H1 (cell line): ENCODE measurements at regions not wholly inside any gene's neighbourhood (a gene's known extent, or its start where the extent isn't known, plus 50 kb on each side); places are given as distances from the start of the nearest gene placed in this dataset.

Experiments
- BACH1 ChIP-seq: IDR thresholded peaks from 2 replicates; pipeline ENCODE4 v1.6.1; 2012; ENCODE audit warnings: low read length, improper control_type of control experiment
- BRCA1 ChIP-seq: IDR thresholded peaks from 2 replicates; pipeline ENCODE4 v1.6.1; 2012; ENCODE audit warnings: low read depth, low read length, improper control_type of control experiment
- CTCF ChIP-seq, 3 experiments: IDR thresholded peaks; 1 replicate in 2 of 3; 2 replicates in 1 of 3; pipeline versions ENCODE4 v1.5.1 to v1.6.1; 2011; ENCODE audit warnings: low read length in 3 of 3, mild to moderate bottlenecking in 3 of 3, inconsistent platforms in 2 of 3, low read depth in 1 of 3, moderate library complexity in 1 of 3; ENCODE audit not compliant: insufficient read depth in 1 of 3; ENCODE audit errors: control extremely low read depth in 1 of 3
- E2F6 ChIP-seq: IDR thresholded peaks from 2 replicates; pipeline ENCODE4 v1.6.1; 2012; ENCODE audit warnings: inconsistent platforms
- HDAC2 ChIP-seq, 2 experiments: fragments of 300-600 bp in 1 of 2; sonication (generic) in 1 of 2; IDR thresholded peaks; 2 replicates each; pipeline ENCODE4 v1.6.1; 2011 to 2012; ENCODE audit warnings: low read depth in 2 of 2, low read length in 2 of 2, mild to moderate bottlenecking in 2 of 2, moderate library complexity in 2 of 2, borderline replicate concordance in 1 of 2, inconsistent platforms in 1 of 2
- POU5F1 ChIP-seq: IDR thresholded peaks from 2 replicates; pipeline ENCODE4 v1.6.1; 2011; ENCODE audit warnings: low read depth, mild to moderate bottlenecking, low read length, moderate library complexity
- RBBP5 ChIP-seq: IDR thresholded peaks from 2 replicates; pipeline ENCODE4 v1.7.1; 2012; ENCODE audit warnings: low read depth, mild to moderate bottlenecking, inconsistent platforms, low read length, moderate library complexity, borderline replicate concordance
- SAP30 ChIP-seq: fragments of 300-600 bp; sonication (generic); IDR thresholded peaks from 2 replicates; pipeline ENCODE4 v1.7.1; 2012; ENCODE audit warnings: low read length, moderate library complexity, mild to moderate bottlenecking, inconsistent platforms; ENCODE audit not compliant: insufficient read depth, insufficient replicate concordance

GRCh38 chr20:7180256-7181045 lies 413.0 kb downstream of the BMP2 start (continued):
- TF ChIP-seq CTCF (IDR thresholded peaks at IDR 0.05; ENCODE audit: control extremely low read depth in 1 of 3, insufficient read depth in 1 of 3, low read depth in 1 of 3, low read length in 3 of 3), result no peak
- TF ChIP-seq BRCA1, result no peak
- no peak for TF ChIP-seq E2F6
- no peak for TF ChIP-seq SAP30
- TF ChIP-seq BACH1, result no peak
- TF ChIP-seq POU5F1, result no peak
- TF ChIP-seq RBBP5, result no peak
- TF ChIP-seq HDAC2 (IDR thresholded peaks at IDR 0.05; ENCODE audit: borderline replicate concordance in 1 of 2, low read depth in 2 of 2, low read length in 2 of 2), result no peak
